AG04450 (cell line): ENCODE measurements at regions not wholly inside any gene's neighbourhood (a gene's known extent, or its start where the extent isn't known, plus 50 kb on each side); places are given as distances from the start of the nearest gene placed in this dataset.

Experiments
- CTCF ChIA-PET: fragments of 300-600, 350-600 bp; formaldehyde crosslinking; extraction: SDS; loops from one replicate; lab custom pipeline; 2022; ENCODE audit warnings: antibody characterized with exemption, inconsistent platforms; lab: Charles Lee
- POLR2A ChIA-PET: fragments of 350-600 bp; formaldehyde crosslinking; extraction: SDS; loops from one replicate; lab custom pipeline; 2021; ENCODE audit warnings: antibody characterized with exemption, inconsistent platforms; lab: Yijun Ruan, JAX
- DNase-seq: peaks from one replicate; pipeline ENCODE4 v3.0.0-alpha.2; 2011; ENCODE audit warnings: low read depth, low spot score
- H3K27ac ChIP-seq: one replicate; pipeline ENCODE4 v1.5.1; 2012; ENCODE audit warnings: low read depth, low read length, control low read depth
- H3K27me3 ChIP-seq: one replicate; pipeline ENCODE4 v1.6.0; 2012; ENCODE audit warnings: low read length; ENCODE audit not compliant: control insufficient read depth, insufficient read depth
- H3K4me3 ChIP-seq: 2 replicates; pipeline ENCODE4 v1.5.1; 2011; ENCODE audit warnings: mild to moderate bottlenecking, low read depth, low read length, control low read depth
- H3K9me3 ChIP-seq: 2 replicates; pipeline ENCODE4 v1.5.1; 2012; ENCODE audit warnings: low read length; ENCODE audit not compliant: control insufficient read depth, insufficient read depth
- TF ChIP-seq, protein P1 (sequence below): IDR thresholded peaks from 2 replicates; pipeline ENCODE4 v1.5.1; 2011; ENCODE audit warnings: low read depth, low read length, control low read depth, inconsistent platforms

- CTCF ChIA-PET: no interaction called here
Observed at GRCh38 chr5:60487476-60487875, 212.5 kb downstream of the DEPDC1B start.

DNA sequence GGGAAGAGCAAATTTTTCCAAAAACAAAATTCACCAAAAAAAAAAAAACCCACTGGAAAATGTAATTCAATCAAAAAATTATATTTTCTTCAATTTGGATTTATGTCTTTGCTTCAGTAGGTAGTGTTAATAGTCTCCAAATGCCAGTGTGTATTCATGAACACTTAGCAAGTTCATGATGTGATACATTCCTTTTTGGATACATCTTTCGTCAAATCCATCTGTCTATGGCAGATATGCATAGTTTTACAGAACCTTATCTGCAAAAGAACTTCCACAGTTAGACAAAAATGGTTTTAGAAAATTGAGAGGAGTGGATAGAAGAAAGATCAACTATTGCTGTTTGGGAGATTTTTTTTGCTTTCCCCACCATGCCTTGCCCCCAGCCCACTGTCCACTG is 214.6 kb downstream of the DEPDC1B start:
- POLR2A ChIA-PET: no interaction called here
- Histone ChIP-seq H3K4me3 (no peak overlapping the region), H3K9me3 (no peaks in the 10 kb centered on the region), H3K27me3 (no peaks in the 10 kb centered on the region), H3K27ac (no peak overlapping the region)
- no peak for DNase-seq
- CTCF ChIA-PET: no interaction called here
- TF ChIP-seq, protein P1, sequence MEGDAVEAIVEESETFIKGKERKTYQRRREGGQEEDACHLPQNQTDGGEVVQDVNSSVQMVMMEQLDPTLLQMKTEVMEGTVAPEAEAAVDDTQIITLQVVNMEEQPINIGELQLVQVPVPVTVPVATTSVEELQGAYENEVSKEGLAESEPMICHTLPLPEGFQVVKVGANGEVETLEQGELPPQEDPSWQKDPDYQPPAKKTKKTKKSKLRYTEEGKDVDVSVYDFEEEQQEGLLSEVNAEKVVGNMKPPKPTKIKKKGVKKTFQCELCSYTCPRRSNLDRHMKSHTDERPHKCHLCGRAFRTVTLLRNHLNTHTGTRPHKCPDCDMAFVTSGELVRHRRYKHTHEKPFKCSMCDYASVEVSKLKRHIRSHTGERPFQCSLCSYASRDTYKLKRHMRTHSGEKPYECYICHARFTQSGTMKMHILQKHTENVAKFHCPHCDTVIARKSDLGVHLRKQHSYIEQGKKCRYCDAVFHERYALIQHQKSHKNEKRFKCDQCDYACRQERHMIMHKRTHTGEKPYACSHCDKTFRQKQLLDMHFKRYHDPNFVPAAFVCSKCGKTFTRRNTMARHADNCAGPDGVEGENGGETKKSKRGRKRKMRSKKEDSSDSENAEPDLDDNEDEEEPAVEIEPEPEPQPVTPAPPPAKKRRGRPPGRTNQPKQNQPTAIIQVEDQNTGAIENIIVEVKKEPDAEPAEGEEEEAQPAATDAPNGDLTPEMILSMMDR: no peak

More at GRCh38 chr5:60487476-60487875, 212.5 kb downstream of the DEPDC1B start:
- Histone ChIP-seq H3K9me3 (no peaks in the 10 kb centered on the region), H3K27ac (no peak overlapping the region), H3K4me3 (no peak overlapping the region), H3K27me3 (no peaks in the 10 kb centered on the region)
- POLR2A ChIA-PET: no interaction called here
- DNase-seq: no peak
- TF ChIP-seq, protein P1: no peak

- Histone ChIP-seq H3K4me3 (no peak overlapping the region), H3K27ac (no peak overlapping the region), H3K27me3 (no peaks in the 10 kb centered on the region), H3K9me3 (no peaks in the 10 kb centered on the region)
- POLR2A ChIA-PET: no interaction called here
- DNase-seq: no peak
- TF ChIP-seq, protein P1: no peak
- CTCF ChIA-PET: no interaction called here
Observed at GRCh38 chr5:60483050-60483449, 216.9 kb downstream of the DEPDC1B start.

DNA sequence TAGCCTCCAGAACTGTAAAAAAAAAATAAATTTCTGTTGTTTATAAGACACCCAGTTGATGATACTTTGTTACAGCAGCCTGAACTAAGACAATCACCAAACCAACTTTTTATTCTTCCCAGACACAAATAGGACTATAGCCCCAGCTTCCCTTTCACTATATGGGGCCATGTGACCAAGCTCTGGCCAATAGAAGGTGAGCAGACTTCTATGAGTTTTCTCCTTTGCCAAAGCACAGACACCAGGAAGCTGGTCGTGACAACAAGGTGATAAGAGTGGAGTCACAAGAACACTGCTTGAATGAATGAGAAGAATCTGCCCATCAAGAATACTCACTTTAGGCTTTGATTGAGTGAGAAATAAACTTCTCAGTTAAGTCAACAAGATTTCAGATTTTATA is 217.7 kb downstream of the DEPDC1B start:
- no peak overlapping the region for H3K4me3 ChIP-seq
- POLR2A ChIA-PET: no interaction called here
- H3K9me3 ChIP-seq: no peaks in the 10 kb centered on the region
- H3K27ac ChIP-seq: no peak overlapping the region
- CTCF ChIA-PET: no interaction called here
- DNase-seq: no peak
- TF ChIP-seq, protein P1: no peak
- H3K27me3 ChIP-seq: no peaks in the 10 kb centered on the region

DNA sequence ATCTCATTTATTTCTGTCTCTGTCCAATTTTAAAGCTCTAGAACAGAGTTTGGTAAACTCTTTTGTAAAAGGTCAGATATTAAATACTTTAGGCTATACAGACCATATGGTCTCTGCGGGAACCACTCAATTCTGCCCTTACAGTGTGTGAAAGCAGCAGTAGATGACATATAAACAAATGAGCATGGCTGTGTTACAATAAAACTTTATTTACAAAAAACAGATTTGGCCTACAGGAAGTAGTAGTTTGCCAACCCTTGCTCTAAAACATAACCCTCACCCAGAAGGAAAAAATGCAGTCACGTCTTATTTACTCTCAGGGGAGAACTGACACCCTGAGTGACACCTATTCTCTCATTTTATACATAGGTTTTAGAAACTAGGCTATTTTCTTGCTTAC is 220.4 kb downstream of the DEPDC1B start:
- no peaks in the 10 kb centered on the region for H3K27me3 ChIP-seq
- CTCF ChIA-PET: no interaction called here
- no peak overlapping the region for H3K27ac ChIP-seq
- DNase-seq: no peak
- TF ChIP-seq, protein P1: no peak
- POLR2A ChIA-PET: no interaction called here
- no peak overlapping the region for H3K4me3 ChIP-seq
- no peaks in the 10 kb centered on the region for H3K9me3 ChIP-seq
